CD4-positive, alpha-beta T cell (primary cell): ENCODE measurements at regions not wholly inside any gene's neighbourhood (a gene's known extent, or its start where the extent isn't known, plus 50 kb on each side); places are given as distances from the start of the nearest gene placed in this dataset.

Source experiments
- ATAC-seq: fragments of 200-7000 bp; cut with Tn5 transposase; one replicate; pipeline ENCODE4 v1.10.0; 2022; ENCODE audit warnings: mild to moderate bottlenecking; ENCODE audit not compliant: poor library complexity
- CTCF ChIA-PET: fragments of 350-600 bp; sonication (Branson Sonifier 250); formaldehyde crosslinking; loops from one replicate; lab custom pipeline; 2021; ENCODE audit warnings: antibody characterized with exemption, inconsistent platforms; lab: Charles Lee
- POLR2A ChIA-PET: fragments of 350-600 bp; sonication (Branson Sonifier 250); formaldehyde crosslinking; loops from one replicate; lab custom pipeline; 2021; ENCODE audit warnings: antibody characterized with exemption, inconsistent platforms; lab: Charles Lee
- DNase-seq, 14 experiments: peaks; one replicate each; pipeline ENCODE4 v3.0.0-alpha.2; 2013 to 2020; ENCODE audit warnings: mixed read lengths in 2 of 14
- H3K27ac ChIP-seq, 2 donors: one replicate each; pipeline versions ENCODE4 v1.5.1 to v1.7.0; 2013; ENCODE audit warnings: low read length in 2 of 2, low read depth in 1 of 2, mild to moderate bottlenecking in 1 of 2
- H3K27me3 ChIP-seq, 2 experiments: 1 replicate in 1 of 2; 2 replicates in 1 of 2; pipeline versions ENCODE4 v1.6.1 to v1.7.0; 2013; ENCODE audit warnings: low read length in 2 of 2, control low read depth in 1 of 2, mild to moderate bottlenecking in 1 of 2, moderate library complexity in 1 of 2; ENCODE audit not compliant: insufficient read depth in 2 of 2, control insufficient read depth in 1 of 2
- H3K36me3 ChIP-seq: one replicate; pipeline ENCODE4 v1.6.1; 2013; ENCODE audit warnings: low read length, control low read depth; ENCODE audit not compliant: insufficient read depth
- H3K4me1 ChIP-seq: one replicate; pipeline ENCODE4 v1.6.1; 2013; ENCODE audit warnings: low read length, control low read depth; ENCODE audit not compliant: insufficient read depth
- H3K4me3 ChIP-seq: one replicate; pipeline ENCODE4 v1.5.1; 2013; ENCODE audit warnings: mild to moderate bottlenecking, low read length, moderate library complexity
- H3K9me3 ChIP-seq, 2 experiments: 1 replicate in 1 of 2; 2 replicates in 1 of 2; pipeline versions ENCODE4 v1.6.1 to v1.7.0; 2013; ENCODE audit warnings: low read length in 2 of 2, mild to moderate bottlenecking in 2 of 2, control low read depth in 1 of 2, moderate library complexity in 1 of 2; ENCODE audit not compliant: control insufficient read depth in 1 of 2, insufficient read depth in 1 of 2
- H3K27ac Mint-ChIP-seq: one replicate; pipeline ENCODE4 v1.8.0; 2020; ENCODE audit warnings: mixed read lengths
- H3K27me3 Mint-ChIP-seq: one replicate; pipeline ENCODE4 v1.8.0; 2021; ENCODE audit warnings: mixed read lengths
- H3K36me3 Mint-ChIP-seq: one replicate; pipeline ENCODE4 v1.8.0; 2021; ENCODE audit warnings: low read depth, mixed read lengths
- H3K4me1 Mint-ChIP-seq: one replicate; pipeline ENCODE4 v1.8.0; 2021; ENCODE audit warnings: low read depth, mixed read lengths
- H3K4me3 Mint-ChIP-seq: one replicate; pipeline ENCODE4 v1.8.0; 2020; ENCODE audit warnings: mild to moderate bottlenecking, mixed read lengths
- H3K9me3 Mint-ChIP-seq: one replicate; pipeline ENCODE4 v1.8.0; 2020; ENCODE audit warnings: mixed read lengths
- CTCF ChIP-seq: fragments of 200-600 bp; IDR thresholded peaks from one replicate; pipeline ENCODE4 v1.8.0; 2022; ENCODE audit warnings: antibody characterized with exemption, mild to moderate bottlenecking
- intact Hi-C, 2 experiments: fragments of 100-400 bp; cut with DNase I in 1 of 2; cut with micrococcal nuclease in 1 of 2; formaldehyde crosslinking; loops; one replicate each; pipeline versions ENCODE4 v1.15.1 to v1.9.0; 2023 to 2025; cut with DNase I, micrococcal nuclease

- no peak for TF ChIP-seq CTCF
- no peaks in the 10 kb centered on the region for H3K4me1 Mint-ChIP-seq
- H3K27ac ChIP-seq, result no peak overlapping the region
- ATAC-seq (no peak), DNase-seq (no peak)
- intact Hi-C loops, result no loop called here
- no peak overlapping the region for H3K27ac Mint-ChIP-seq
- H3K9me3 ChIP-seq, result no peaks in the 10 kb centered on the region
- no peak overlapping the region for H3K4me3 Mint-ChIP-seq
- no peaks in the 10 kb centered on the region for H3K27me3 Mint-ChIP-seq
- CTCF ChIA-PET, result no interaction called here
- H3K4me3 ChIP-seq, result no peak overlapping the region
- H3K36me3 ChIP-seq, result no peaks in the 10 kb centered on the region
- no peaks in the 10 kb centered on the region for H3K27me3 ChIP-seq
- POLR2A ChIA-PET, result no interaction called here
- no peaks in the 10 kb centered on the region for H3K4me1 ChIP-seq
- H3K9me3 Mint-ChIP-seq, result no peaks in the 10 kb centered on the region
- no peaks in the 10 kb centered on the region for H3K36me3 Mint-ChIP-seq
Measured at GRCh38 chr15:95712785-95713184, 617.7 kb upstream of the NR2F2 start.

GRCh38 chr15:95713324-95713723, 617.2 kb upstream of the NR2F2 start:
- ATAC-seq, result no peak
- no peak for DNase-seq
- POLR2A ChIA-PET, result no interaction called here

GRCh38 chr15:95715116-95715903, 615.2 kb upstream of the NR2F2 start:
- Histone ChIP-seq H3K27ac (no peak overlapping the region), H3K36me3 (no peaks in the 10 kb centered on the region), H3K27me3 (no peaks in the 10 kb centered on the region), H3K9me3 (no peaks in the 10 kb centered on the region), H3K4me1 (no peaks in the 10 kb centered on the region), H3K4me3 (no peak overlapping the region)
- no peaks in the 10 kb centered on the region for H3K4me1 Mint-ChIP-seq
- intact Hi-C loops, result no loop called here
- no peaks in the 10 kb centered on the region for H3K9me3 Mint-ChIP-seq
- ATAC-seq, result no peak
- H3K27me3 Mint-ChIP-seq, result no peaks in the 10 kb centered on the region
- no peaks in the 10 kb centered on the region for H3K36me3 Mint-ChIP-seq
- ChIA-PET POLR2A (no interaction called here), CTCF (interaction anchor here (0.5 kb wide), 1 partner anchor 441 kb away, joined by 3 read pairs; no protein-coding TSS in a partner anchor)
- DNase-seq, result no peak
- TF ChIP-seq CTCF, result no peak
- H3K4me3 Mint-ChIP-seq, result no peak overlapping the region
- H3K27ac Mint-ChIP-seq, result no peak overlapping the region

More at GRCh38 chr15:95713324-95713723, 617.2 kb upstream of the NR2F2 start:
- Mint-ChIP-seq H3K9me3 (no peaks in the 10 kb centered on the region), H3K27me3 (no peaks in the 10 kb centered on the region), H3K36me3 (no peaks in the 10 kb centered on the region), H3K4me1 (no peaks in the 10 kb centered on the region), H3K4me3 (no peak overlapping the region), H3K27ac (no peak overlapping the region)
- no peaks in the 10 kb centered on the region for H3K9me3 ChIP-seq
- TF ChIP-seq CTCF, result no peak
- H3K27ac ChIP-seq, result no peak overlapping the region
- H3K4me1 ChIP-seq, result no peaks in the 10 kb centered on the region
- no peak overlapping the region for H3K4me3 ChIP-seq
- H3K36me3 ChIP-seq, result no peaks in the 10 kb centered on the region
- CTCF ChIA-PET, result no interaction called here
- H3K27me3 ChIP-seq, result no peaks in the 10 kb centered on the region
- intact Hi-C loops, result no loop called here
